Endodermal cell (in vitro differentiated cells): ENCODE measurements at regions not wholly inside any gene's neighbourhood (a gene's known extent, or its start where the extent isn't known, plus 50 kb on each side); places are given as distances from the start of the nearest gene placed in this dataset.

ENCODE experiments used
- DNase-seq: peaks from one replicate; pipeline ENCODE4 v3.0.0-alpha.2; 2017
- H3K27ac ChIP-seq: 2 replicates; pipeline ENCODE4 v1.5.1; 2013; ENCODE audit warnings: mild to moderate bottlenecking, low read depth, low read length, moderate library complexity
- H3K27me3 ChIP-seq: 2 replicates; pipeline ENCODE4 v1.6.1; 2013; ENCODE audit warnings: mild to moderate bottlenecking, low read length, moderate library complexity; ENCODE audit not compliant: insufficient read depth, control insufficient read depth, poor library complexity, severe bottlenecking
- H3K36me3 ChIP-seq: 2 replicates; pipeline ENCODE4 v1.7.0; 2013; ENCODE audit warnings: mild to moderate bottlenecking, low read length, moderate library complexity; ENCODE audit not compliant: control insufficient read depth, insufficient read depth
- H3K4me1 ChIP-seq: one replicate; pipeline ENCODE4 v1.7.0; 2013; ENCODE audit warnings: low read length; ENCODE audit not compliant: control insufficient read depth, insufficient read depth
- H3K4me3 ChIP-seq: 2 replicates; pipeline ENCODE4 v1.5.1; 2013; ENCODE audit warnings: mild to moderate bottlenecking, low read length, moderate library complexity
- H3K9ac ChIP-seq: 2 replicates; pipeline ENCODE4 v1.6.1; 2013; ENCODE audit warnings: mild to moderate bottlenecking, low read length, moderate library complexity; ENCODE audit not compliant: poor library complexity, severe bottlenecking; ENCODE audit errors: extremely low read depth
- H3K9me3 ChIP-seq: 2 replicates; pipeline ENCODE4 v1.6.1; 2013; ENCODE audit warnings: mild to moderate bottlenecking, low read length, moderate library complexity; ENCODE audit not compliant: control insufficient read depth
- H3K27ac Mint-ChIP-seq: 2 replicates; pipeline ENCODE4 v1.8.0; 2020; ENCODE audit warnings: mixed read lengths
- H3K27me3 Mint-ChIP-seq: 2 replicates; pipeline ENCODE4 v1.8.0; 2021; ENCODE audit warnings: mild to moderate bottlenecking, mixed read lengths; ENCODE audit not compliant: insufficient read depth
- H3K36me3 Mint-ChIP-seq: 2 replicates; pipeline ENCODE4 v1.8.0; 2020; ENCODE audit warnings: low read depth, mixed read lengths
- H3K4me1 Mint-ChIP-seq: 2 replicates; pipeline ENCODE4 v1.8.0; 2020; ENCODE audit warnings: mixed read lengths
- H3K4me3 Mint-ChIP-seq: 2 replicates; pipeline ENCODE4 v1.8.0; 2020; ENCODE audit warnings: mild to moderate bottlenecking, moderate library complexity, mixed read lengths
- H3K9me3 Mint-ChIP-seq: 2 replicates; pipeline ENCODE4 v1.8.0; 2020; ENCODE audit warnings: mild to moderate bottlenecking, mixed read lengths
- CTCF ChIP-seq: fragments of 200-600 bp; sonication (generic); conservative IDR thresholded peaks from 2 replicates; pipeline ENCODE4 v1.5.0; 2021; ENCODE audit warnings: antibody characterized with exemption, mild to moderate bottlenecking
- WGBS, 2 experiments: methylation state at CpG; one replicate each; pipeline versions ENCODE4 v1.1.5 to v1.1.7; 2013; ENCODE audit warnings: missing lambda C conversion rate in 2 of 2, mixed read lengths in 1 of 2; ENCODE audit not compliant: insufficient coverage in 1 of 2, insufficient read length in 1 of 2; 5-methylcytosine and 5-hydroxymethylcytosine counted together

DNA sequence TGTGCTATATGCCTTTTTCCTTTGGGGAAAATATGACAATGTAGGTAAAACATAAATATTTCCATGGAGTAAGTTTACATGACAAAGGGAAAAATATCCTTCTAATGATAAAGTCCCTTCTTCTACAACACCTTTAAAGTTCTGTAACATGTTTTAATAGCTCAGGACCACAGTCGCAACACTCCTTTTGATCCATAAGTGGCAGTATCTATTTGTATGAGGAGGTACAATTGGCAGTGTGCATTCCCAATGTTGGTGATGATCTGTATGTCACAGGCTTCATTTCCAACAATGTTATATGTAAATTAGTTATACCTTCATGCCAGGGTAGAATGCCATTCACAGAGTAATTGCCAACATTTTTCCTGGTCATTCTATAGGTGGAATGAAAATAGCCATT, 127.1 kb upstream of the CCNH start:
- TF ChIP-seq CTCF, result peak; percentile 19
- Histone ChIP-seq H3K4me3 (no peak overlapping the region), H3K27me3 (no peaks in the 10 kb centered on the region), H3K27ac (no peak overlapping the region), H3K9ac (no peak overlapping the region), H3K4me1 (no peaks in the 10 kb centered on the region), H3K9me3 (no peaks in the 10 kb centered on the region), H3K36me3 (no peaks in the 10 kb centered on the region)
- Mint-ChIP-seq H3K27ac (no peak overlapping the region), H3K27me3 (no peaks in the 10 kb centered on the region), H3K4me3 (no peak overlapping the region), H3K9me3 (no peaks in the 10 kb centered on the region), H3K36me3 (no peaks in the 10 kb centered on the region), H3K4me1 (peaks cover 14% of the 10 kb centered on the region)
- 86% methylated on average over 1 of the region's 1 CpG; no CpG with 5 or more reads in 1 of the 2 experiments for WGBS, 2 experiments
- DNase-seq, result no peak

DNA sequence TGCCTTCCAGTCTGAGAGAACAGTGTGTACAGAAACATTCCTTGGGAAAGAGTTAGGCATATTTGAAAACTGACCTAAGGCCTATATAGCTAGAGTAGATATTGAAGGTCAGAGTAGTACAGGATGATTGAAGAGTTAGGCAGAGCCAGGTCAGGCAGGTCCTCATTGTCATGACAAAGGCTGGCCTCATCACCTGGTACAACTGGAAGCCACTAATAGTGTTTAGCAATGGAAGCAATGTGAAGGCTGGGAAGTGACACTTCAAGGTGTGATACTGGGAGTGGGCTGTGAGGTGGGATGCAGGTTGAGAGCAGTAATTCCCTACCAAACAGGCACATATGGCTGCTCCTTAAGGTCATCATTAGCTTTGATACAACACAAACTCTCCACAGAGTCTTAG, 123.6 kb upstream of the CCNH start:
- no peak for TF ChIP-seq CTCF
- Mint-ChIP-seq H3K4me1 (peaks cover 10% of the 10 kb centered on the region), H3K27me3 (no peaks in the 10 kb centered on the region), H3K4me3 (no peak overlapping the region), H3K27ac (no peak overlapping the region), H3K9me3 (no peaks in the 10 kb centered on the region), H3K36me3 (no peaks in the 10 kb centered on the region)
- Histone ChIP-seq H3K9ac (no peak overlapping the region), H3K27me3 (no peaks in the 10 kb centered on the region), H3K4me1 (no peaks in the 10 kb centered on the region), H3K27ac (no peak overlapping the region), H3K9me3 (no peaks in the 10 kb centered on the region), H3K36me3 (no peaks in the 10 kb centered on the region), H3K4me3 (no peak overlapping the region)
- DNase-seq, result peak; percentile 52

DNA sequence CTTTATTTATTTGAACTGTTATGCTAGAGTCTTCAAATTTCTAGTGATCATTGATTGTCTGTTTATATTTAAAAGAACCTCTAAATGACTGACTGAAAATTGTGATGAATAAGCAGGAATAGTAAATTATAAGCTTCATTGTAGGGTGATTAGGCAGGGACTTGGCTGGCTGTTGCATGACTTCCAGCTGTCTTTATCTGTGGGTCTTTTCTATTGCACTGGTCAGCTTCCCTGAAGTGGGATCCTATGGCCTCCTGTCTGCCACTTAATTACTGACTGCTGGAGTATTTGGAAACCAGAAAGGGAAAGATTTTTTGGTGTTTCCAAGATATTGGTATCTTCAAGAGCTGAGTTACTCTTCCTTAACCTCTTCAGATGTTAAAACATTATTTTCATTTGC, 123.0 kb upstream of the CCNH start:
- DNase-seq, result no peak
- Mint-ChIP-seq H3K4me1 (peaks cover 10% of the 10 kb centered on the region), H3K4me3 (no peak overlapping the region), H3K36me3 (no peaks in the 10 kb centered on the region), H3K27ac (no peak overlapping the region), H3K27me3 (no peaks in the 10 kb centered on the region), H3K9me3 (no peaks in the 10 kb centered on the region)
- H3K36me3 ChIP-seq, result no peaks in the 10 kb centered on the region
- no peak for TF ChIP-seq CTCF
- no peak overlapping the region for H3K27ac ChIP-seq
- H3K4me3 ChIP-seq, result no peak overlapping the region
- H3K27me3 ChIP-seq, result no peaks in the 10 kb centered on the region
- no peak overlapping the region for H3K9ac ChIP-seq
- H3K9me3 ChIP-seq, result no peaks in the 10 kb centered on the region
- no peaks in the 10 kb centered on the region for H3K4me1 ChIP-seq
